Neural cell (in vitro differentiated cells): ENCODE measurements at regions not wholly inside any gene's neighbourhood (a gene's known extent, or its start where the extent isn't known, plus 50 kb on each side); places are given as distances from the start of the nearest gene placed in this dataset.

Source experiments
- CTCF ChIP-seq: fragments of 450-650 bp; IDR thresholded peaks from 2 replicates; pipeline ENCODE4 v1.5.1; 2014; ENCODE audit warnings: antibody characterized with exemption, mild to moderate bottlenecking, moderate library complexity; ENCODE audit not compliant: poor library complexity, severe bottlenecking
- EP300 ChIP-seq: fragments of 450-650 bp; conservative IDR thresholded peaks from 2 replicates; pipeline ENCODE4 v1.6.1; 2014; ENCODE audit warnings: antibody characterized with exemption, mild to moderate bottlenecking, moderate library complexity; ENCODE audit not compliant: poor library complexity, severe bottlenecking
- EZH2 ChIP-seq: fragments of 200-600, 300-800 bp; shearing (Covaris generic), sonication (generic); IDR thresholded peaks from 2 replicates; pipeline ENCODE4 v1.6.1; 2014; ENCODE audit warnings: antibody characterized with exemption, low read length, borderline replicate concordance, mild to moderate bottlenecking; ENCODE audit not compliant: insufficient read depth, poor library complexity, severe bottlenecking
- MXI1 ChIP-seq: fragments of 450-650 bp; conservative IDR thresholded peaks from 2 replicates; pipeline ENCODE4 v1.6.1; 2014; ENCODE audit warnings: antibody characterized with exemption, mild to moderate bottlenecking; ENCODE audit not compliant: poor library complexity, severe bottlenecking
- POLR2AphosphoS5 ChIP-seq: IDR thresholded peaks from 2 replicates; pipeline ENCODE4 v1.6.1; 2012
- RAD21 ChIP-seq: fragments of 450-650 bp; conservative IDR thresholded peaks from 2 replicates; pipeline ENCODE4 v1.6.1; 2014; ENCODE audit warnings: antibody characterized with exemption, mild to moderate bottlenecking, moderate library complexity
- REST ChIP-seq: IDR thresholded peaks from 2 replicates; pipeline ENCODE4 v1.6.1; 2012; ENCODE audit warnings: borderline replicate concordance
- SMC3 ChIP-seq: fragments of 450-650 bp; conservative IDR thresholded peaks from 2 replicates; pipeline ENCODE4 v1.6.1; 2014; ENCODE audit warnings: antibody characterized with exemption, mild to moderate bottlenecking, moderate library complexity; ENCODE audit not compliant: poor library complexity
- TAF1 ChIP-seq: IDR thresholded peaks from 2 replicates; pipeline ENCODE4 v1.6.1; 2012; ENCODE audit warnings: low read depth

- TF ChIP-seq EZH2 (no peak), CTCF (no peak), MXI1 (no peak), REST (no peak), TAF1 (no peak), POLR2AphosphoS5 (no peak), RAD21 (no peak), EP300 (no peak), SMC3 (no peak)
Observed at GRCh38 chr11:16598906-16599305, 139.5 kb upstream of the C11orf58 start.
